ENCODE measurements at regions not wholly inside any gene's neighbourhood (a gene's known extent, or its start where the extent isn't known, plus 50 kb on each side); places are given as distances from the start of the nearest gene placed in this dataset.
"Not testable (repeated sequence)": the region's sequence is repeated elsewhere in the genome, so short reads cannot be mapped to it uniquely, and the experiment has no call there.

DNA sequence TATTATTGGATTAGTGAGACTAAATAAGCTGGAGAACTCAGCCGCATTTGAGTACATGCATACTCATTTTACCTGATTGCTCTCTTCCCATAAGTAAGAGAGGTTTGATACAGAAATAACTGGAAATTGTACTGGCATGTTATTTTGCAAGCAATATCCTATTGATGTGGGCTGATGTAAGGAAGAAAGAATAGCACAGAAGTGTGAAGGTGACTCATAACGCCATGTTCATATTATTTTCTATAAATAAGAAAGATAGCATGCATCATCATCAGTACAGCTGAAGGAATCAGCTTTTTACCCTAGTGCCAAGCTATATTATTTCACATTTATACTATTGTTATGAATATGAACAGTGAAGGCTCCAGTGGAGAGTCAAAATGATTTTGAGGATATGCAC is 138.3 kb upstream of the FAM47A start:
- no peak for DNase-seq

DNA sequence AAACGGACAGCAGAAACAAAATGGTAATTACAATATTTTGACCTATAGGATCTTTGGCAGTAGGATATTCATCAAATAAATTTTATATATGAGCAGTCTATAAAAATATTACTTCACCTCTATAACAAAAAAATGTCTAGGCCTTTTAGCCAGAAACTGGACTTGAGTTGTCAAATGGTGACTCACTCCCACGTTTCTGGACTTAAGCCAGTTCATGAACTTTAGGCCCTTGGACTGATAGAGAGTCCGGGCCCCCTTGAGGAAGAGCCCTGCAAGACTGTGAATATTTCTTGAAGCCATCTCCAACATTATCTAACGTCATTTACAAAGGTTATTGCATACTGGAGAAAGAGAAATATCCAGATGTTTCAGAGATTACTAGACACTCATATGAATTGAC is 106.8 kb upstream of the FAM47A start:
- DNase-seq: no peak

DNA sequence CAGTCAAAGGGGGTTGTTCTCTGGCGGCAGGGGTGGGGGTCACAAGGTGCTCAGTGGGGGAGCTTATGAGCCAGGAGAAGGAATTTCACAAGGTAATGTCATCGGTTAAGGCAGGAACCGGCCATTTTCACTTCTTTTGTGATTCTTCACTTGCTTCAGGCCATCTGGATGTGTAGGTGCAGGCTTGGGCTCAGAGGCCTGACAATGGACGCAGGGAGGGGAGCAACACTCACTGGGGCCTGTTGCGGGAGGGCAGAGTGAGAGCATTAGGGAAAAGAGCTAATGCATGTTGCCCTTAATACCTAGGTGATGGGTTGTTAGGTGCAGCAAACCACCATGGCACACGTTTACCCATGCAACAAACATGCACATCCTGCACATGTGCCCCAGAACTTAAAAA is 98.0 kb upstream of the FAM47A start:
- not testable (repeated sequence) for DNase-seq

DNA sequence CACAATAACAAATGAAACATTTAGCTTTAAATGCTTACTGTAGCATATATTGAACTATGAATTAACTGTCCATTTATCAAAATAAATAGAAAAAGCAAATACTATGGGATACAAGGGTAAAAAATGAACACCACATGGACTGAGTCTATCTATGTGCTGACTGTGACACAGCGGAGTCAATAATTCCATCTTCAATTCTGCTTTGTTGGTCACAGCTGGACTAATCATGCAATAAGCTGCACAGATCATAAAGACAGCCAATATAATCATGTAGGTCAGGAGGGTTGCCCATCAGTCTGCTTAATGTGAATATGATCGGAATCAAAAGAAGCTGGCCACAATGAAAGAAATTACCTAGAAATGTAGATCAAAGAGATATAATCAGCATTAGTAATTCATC is 95.7 kb upstream of the FAM47A start:
- no peak for DNase-seq

DNA sequence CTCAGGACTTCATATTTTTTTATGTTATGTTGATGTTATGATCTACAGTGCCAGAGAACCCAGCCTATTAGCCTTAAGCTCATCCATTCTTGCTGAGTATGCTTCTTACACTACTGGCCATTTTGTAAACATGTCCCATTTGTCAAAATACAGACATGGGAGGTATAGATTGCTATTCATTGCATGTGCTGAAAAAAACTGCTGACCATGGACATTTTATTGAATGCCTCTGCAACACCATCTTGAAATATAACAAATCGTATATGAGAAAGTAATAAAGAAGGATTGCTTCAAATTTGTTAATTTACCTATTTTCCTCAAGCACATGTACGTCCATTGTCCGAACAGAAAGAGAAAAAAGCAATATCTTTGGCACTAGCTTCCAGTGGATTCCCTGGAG is 91.5 kb upstream of the FAM47A start:
- no peak for DNase-seq

DNA sequence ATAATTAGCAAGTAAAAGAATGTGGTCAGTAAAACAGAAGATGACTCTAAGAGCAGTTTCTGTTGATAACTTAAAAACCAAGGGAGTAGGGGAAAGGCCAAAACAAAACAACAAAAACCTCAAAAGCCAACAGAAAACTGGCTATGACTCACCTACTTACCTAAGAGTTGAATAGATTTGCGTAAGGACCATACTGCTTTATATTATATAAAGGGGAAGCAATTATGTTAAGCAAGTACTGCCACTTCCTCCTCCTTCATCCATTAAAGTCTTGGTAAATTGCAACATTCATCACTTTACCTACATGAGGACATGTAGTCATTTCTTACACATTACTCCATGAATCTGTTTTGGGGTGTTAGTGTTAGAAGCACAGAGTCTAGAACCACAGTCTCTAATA is 85.9 kb upstream of the FAM47A start:
- DNase-seq: no peak

DNA sequence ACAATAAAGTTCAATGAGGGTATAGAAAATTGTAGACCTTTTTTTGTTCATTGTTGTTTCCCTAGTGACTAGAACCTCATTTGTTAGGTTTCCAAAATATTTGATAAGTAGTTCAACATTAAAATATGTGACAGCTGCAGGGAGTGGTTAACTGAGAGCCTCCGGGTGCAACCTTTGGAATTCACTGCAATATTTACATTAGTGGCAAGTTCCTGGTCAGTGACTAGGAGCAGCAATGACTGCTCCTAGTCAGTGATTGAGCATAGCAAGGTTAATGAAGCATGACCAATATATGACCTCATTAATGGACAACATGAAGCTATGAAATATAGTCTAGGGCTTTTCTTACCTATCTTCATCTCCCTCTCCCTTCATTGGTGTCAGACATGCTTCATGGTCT is 65.8 kb upstream of the FAM47A start:
- no peak for DNase-seq

Data from tongue (tissue), 1 donor.